Left ventricle myocardium superior (tissue), 1 donor: ENCODE measurements at regions not wholly inside any gene's neighbourhood (a gene's known extent, or its start where the extent isn't known, plus 50 kb on each side); places are given as distances from the start of the nearest gene placed in this dataset.
A peak's percentile ranks its signal among the peaks of the same experiment; 100 is the strongest.
"Not testable (repeated sequence)": the region's sequence is repeated elsewhere in the genome, so short reads cannot be mapped to it uniquely, and the experiment has no call there.

Experiments used
- ATAC-seq: fragments of 200-7000 bp; cut with Tn5 transposase; one replicate; pipeline ENCODE4 v1.9.1; 2020; ENCODE audit warnings: mild to moderate bottlenecking, moderate library complexity
- DNase-seq: peaks from one replicate; pipeline ENCODE4 v3.0.0-alpha.2; 2020
- intact Hi-C: fragments of 100-400 bp; cut with micrococcal nuclease; formaldehyde crosslinking; loops from one replicate; pipeline ENCODE4 v1.11.0; 2022
- donor health status: DM: no; HTN: yes; CAD: no; lungs with severe emphysema.

DNA sequence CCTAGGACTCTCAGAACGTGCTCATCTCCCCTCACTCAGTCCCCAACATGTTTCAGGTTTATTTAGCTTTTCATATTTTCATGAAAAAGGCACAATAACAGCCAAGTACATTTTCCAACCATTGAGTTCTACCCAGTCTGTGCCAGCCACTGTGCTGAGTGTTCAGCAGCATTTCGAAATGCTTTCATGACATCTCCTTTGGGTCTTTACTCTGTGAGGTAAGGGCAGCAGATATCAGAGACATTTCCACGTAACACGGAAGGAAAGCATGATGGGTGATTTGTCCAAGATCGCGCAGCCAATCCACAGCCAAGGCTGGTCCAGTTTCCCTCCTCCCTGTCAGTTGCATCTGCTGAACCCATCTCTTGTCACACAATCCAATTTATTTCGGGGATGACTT, 192.6 kb upstream of the IRF2BP2 start:
- ATAC-seq, intact Hi-C loops, DNase-seq: not testable (repeated sequence)

DNA sequence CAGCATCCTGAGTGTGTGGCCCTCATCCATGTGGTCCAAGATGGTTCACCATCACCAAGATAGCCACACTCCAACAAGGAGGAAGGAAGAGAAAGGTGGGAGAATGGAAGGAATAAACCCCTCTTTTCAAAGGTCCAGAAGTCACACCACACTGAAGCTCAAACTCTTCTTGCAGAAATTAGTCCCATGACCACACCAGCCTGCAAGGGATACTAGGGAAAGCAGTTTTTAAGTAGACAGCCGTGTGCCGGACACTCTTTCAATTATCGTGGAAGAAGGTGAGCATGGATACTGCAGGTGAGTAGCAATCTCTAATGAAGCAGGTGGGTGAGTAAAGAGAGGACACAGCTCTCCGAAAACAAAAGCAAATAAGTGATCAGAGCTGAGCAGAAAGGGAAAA, 191.7 kb upstream of the IRF2BP2 start:
- intact Hi-C loops, ATAC-seq, DNase-seq: not testable (repeated sequence)

DNA sequence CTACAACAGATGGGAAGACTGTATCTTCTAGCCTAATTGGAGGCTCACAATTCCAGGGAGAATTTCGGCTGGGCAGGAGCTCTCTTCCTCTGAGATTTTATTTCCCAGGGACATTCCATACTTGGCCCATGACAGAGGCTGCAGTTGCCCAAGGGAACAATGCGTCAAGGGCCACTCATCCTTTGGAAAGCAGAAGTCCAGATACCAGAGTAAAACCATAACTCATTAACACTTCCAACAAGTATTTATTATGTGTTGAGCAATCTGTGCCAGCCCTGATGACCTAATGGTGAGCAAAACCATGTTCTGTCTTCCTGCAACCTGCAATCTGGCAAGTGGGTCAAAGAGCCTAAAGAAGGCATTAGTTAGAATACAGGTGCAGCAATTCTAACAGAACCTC, 191.2 kb upstream of the IRF2BP2 start:
- DNase-seq, intact Hi-C loops: not testable (repeated sequence)
- peak; percentile 22 for ATAC-seq

DNA sequence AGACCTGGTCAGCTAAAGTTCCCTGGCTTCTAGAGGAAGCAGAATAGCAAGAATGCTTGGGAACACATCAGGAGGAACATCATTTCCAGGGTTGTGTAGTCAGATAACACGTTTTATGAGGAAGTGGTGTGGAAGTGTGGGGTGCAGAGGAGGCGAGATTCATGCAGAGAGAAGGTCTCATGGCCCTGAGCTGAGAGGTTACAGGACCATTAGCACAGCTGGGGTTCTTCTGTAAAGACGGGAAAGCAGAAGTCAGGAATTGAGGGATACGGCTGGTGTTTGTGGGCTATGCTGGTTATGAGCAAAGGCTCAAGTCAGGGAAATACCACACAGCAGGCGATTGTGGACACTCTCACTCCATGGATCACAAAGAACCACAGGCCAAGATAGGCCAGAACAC, 190.6 kb upstream of the IRF2BP2 start:
- DNase-seq, intact Hi-C loops, ATAC-seq: not testable (repeated sequence)

DNA sequence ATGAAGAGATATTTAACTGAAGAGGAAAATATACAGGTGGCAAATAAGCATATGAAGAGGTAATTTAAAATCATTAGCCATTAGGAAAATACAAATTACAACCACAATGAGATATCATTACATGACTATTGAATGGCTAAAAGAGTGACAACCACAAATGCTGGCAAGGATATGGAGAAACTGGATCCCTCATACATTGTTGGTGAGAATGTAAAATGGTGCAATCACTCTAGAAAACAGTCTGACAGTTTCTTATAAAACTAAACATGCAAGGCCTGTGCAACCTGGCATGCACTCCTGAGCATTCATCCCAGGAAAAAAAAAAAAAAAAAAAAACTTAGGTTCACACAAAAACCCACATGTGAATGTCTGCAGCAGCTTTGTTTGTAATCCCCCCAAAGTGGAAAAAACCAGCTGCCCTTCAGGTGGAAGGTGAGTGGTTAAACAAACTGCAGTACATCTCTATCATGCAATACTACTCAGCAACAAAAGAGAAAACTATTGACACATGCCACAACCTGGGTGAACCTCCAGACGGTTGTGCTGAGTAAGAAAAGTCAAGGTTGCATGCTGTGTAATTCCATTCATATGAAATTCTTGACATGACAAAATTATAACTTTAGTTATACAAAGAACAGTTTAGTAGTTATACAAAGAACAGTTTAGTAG, 189.2 kb upstream of the IRF2BP2 start:
- intact Hi-C loops, ATAC-seq, DNase-seq: not testable (repeated sequence)

DNA sequence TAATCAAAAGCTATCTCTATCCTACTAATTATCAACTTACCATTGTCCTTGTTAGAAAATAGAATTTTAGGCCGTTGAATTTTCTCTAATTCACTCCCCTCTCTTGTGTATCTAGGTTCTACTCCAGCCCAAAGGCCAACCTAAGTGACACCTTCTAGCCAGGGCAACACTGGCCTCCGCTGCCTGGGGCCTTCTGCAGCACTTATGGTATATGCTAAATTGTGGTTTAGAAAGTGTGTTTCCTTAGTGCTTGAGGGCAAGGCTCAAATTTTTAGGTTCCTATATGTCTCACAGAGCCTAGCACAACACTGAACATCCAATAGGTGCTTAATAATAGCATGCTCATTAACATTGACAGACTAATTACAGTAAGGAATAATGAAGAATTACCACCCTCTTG, 187.2 kb upstream of the IRF2BP2 start:
- intact Hi-C loops, DNase-seq, ATAC-seq: not testable (repeated sequence)

DNA sequence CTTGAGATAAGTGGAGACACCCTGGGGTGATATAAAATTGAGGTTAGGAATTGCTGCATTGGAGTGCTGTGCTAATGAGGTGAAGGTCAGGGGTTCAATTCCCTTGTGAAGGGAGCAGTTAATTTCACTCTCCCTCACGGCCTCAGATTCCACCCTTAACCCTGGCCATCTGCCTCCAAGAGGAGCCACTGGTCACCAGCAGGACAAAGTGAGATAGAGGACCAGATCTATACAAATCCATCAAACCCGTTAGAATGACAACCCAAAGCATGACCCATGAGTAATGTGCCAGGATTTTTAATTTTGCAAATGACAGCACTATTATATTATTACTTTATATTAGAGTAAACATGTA, 186.4 kb upstream of the IRF2BP2 start:
- intact Hi-C loops, ATAC-seq, DNase-seq: not testable (repeated sequence)

DNA sequence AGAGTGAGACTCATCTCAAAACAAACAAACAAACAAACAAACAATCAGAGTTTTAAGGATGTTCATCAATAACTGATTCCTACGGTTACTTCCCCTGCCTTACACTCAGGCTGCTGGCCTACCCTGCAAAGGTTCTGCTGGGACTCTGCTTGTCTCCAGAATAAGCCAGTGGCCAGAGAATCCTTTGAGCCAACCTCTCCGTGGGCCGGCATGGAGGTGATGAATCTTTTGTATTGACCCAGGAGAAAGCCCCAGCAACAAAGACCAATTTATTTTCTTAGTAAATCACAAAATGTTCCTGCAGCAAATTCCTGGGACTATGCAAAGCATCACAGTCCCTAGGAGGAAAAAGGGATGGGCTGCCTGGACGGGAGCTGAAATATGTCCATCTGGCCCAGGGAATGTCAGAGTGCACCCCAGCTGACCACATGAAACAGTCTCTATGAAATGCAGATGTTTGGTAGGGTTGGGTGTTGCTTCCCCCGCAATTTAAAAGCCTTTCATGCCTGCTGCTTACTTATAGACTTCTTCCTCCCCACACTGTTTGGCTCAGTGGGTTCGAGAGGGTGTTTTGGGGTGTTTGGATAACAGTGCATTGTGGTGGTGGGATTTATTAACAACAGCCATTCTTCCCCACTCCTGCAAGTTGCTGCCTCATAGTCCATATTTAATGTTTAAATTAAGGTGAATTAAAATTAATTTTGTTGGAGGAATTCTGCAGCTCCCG, 185.9 kb upstream of the IRF2BP2 start:
- ATAC-seq = peak; percentile 41
- intact Hi-C loops, DNase-seq: not testable (repeated sequence)

DNA sequence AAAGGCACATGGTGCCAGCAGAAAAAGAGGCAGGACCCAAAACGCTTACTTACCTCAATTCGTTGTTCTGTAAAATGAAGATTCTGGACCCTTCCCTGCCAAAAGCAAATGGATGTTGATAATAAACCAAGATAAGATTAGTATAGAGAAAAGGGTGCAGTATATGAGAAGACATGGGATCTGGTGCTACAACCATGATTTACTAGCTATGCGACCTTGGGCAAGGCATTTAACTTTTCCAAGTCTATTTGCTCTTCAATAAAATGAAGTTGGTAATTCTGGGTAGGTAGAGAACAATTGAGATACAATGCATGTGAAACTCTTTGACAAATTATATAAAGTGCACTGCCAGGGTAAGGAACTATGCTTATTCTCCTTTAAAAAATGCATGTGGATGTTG, 185.0 kb upstream of the IRF2BP2 start:
- DNase-seq, intact Hi-C loops, ATAC-seq: not testable (repeated sequence)

DNA sequence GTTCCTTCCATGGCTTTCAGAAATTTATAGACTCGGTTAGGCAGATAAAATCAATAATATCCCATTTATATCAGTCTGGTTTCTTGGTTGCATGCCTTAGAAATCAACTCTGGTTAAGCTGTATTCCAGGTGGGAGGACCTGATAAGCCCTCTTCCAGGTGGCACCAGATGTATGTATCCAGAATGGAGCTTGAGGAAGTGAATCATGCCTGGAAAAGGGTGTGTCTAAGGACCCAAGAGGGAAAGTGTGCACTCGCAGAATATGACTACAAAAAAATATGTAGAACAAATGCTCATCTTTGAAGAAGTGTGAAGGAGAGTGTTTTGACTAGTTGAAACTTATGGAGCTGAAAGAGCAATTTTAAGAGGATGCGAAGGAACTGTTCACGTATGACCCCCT, 184.5 kb upstream of the IRF2BP2 start:
- DNase-seq, ATAC-seq, intact Hi-C loops: not testable (repeated sequence)

DNA sequence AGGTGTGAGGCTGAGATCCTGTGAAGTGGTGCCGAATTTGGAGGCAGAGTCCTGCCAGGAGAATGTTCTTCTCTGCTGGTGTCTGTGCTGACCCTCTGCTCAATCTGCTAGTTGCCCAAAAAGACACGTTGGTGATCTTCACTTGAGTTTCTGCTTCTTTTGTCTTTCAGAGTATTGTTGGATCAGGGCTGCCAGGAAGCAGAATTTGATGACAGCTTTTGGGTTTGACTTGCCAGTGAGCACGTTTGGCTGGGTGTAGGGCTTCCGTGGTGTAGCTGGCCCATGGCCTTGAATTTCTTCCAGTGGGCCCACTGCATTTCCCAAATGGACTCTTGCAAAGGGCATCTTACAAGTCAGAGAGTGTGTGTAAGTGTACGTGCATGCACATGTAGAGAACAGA, 183.9 kb upstream of the IRF2BP2 start:
- intact Hi-C loops, ATAC-seq, DNase-seq: not testable (repeated sequence)

DNA sequence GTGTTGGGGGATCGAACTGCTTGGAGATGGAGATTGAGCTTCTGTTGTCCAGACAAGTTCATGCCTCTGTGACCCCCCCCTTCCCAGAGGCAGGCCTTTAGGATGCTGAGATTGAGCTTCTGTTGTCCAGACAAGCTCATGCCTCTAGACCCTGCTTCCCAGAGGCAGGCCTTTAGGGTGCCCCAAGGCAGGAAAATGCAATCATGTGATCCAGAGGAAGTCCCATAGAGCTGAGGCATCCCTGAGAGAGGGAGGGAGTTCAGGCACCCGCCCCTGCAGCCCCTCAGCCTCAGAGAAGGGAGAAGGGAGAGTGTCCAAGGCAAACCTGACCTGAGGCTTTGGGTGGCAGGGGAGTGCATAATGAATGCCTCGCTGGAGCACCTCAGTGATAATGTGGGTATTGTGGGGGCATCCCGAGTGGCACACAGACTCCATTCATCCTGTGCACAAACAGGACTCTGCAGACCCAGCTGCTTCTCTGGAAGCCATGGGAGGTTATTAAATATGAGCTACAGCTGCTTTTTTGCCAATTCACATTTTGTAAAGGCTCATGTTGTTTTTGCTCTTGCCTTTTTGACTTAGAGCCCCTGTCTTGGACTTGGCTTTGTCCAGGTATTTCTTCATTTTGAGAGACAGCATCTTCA, 182.4 kb upstream of the IRF2BP2 start:
- DNase-seq, ATAC-seq, intact Hi-C loops: not testable (repeated sequence)

DNA sequence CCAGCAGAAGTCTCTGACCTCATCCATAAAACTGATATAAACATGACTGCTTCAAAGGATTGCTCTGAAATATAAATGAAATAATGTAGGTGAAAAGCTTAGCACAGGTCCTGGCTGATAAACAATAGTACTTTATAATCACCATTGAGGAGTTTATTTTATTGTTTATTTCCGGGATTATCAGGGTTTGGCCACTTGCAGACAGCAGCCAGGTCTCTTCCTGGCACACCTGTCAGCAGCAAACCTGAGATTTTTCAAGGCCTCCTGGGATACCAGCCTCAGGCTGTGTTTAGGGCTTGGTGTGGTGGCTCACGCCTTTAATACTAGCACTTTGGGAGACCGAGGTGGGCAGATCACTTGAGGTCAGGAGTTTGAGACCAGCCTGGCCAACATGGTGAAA, 181.6 kb upstream of the IRF2BP2 start:
- ATAC-seq, intact Hi-C loops, DNase-seq: not testable (repeated sequence)

DNA sequence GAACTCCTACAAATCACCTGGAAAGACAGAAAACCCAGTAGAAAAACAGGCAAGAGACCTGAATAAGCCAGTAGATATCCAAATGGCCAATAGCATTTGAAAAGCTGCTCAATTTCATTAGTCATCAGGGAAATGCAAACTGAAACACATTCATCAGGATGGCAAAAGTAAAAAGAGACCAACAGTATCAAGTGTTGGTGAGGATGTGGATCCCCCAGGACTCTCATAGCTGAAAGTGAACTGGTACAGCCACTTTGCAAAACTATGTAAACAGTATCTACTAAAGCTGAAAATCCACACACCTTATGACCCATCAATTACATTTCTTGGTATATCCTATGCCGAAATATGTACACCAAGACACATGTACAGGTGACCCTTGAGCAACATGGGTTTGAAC, 180.4 kb upstream of the IRF2BP2 start:
- intact Hi-C loops, ATAC-seq, DNase-seq: not testable (repeated sequence)

DNA sequence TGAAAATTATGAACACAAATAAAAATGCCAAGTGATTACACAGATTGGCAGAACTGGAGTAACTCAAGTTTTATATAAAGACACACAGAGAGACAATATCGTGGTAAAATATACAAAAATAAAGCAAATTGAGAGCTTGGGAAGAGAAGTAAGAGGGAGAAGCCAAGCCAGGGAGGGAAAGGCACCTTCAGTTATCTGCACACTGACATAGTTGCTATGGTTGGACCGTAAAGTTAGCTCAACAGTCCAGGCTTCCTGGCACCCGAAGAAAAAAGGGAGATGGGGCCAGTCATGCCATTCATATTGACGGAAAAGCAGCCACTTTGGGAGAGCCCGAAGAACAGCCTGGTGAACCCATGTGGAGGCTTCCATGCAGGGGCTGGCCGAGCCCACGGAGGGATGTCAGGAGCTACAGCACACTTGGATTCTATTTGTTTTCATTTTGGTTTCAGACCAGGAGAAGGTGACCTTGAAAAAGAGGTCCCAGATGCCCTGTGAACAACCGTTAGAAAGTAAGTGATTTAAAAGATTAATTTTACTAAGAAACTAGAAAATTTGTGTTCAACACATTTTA, 177.1 kb upstream of the IRF2BP2 start:
- intact Hi-C loops, DNase-seq: not testable (repeated sequence)
- peak; percentile 62 for ATAC-seq

DNA sequence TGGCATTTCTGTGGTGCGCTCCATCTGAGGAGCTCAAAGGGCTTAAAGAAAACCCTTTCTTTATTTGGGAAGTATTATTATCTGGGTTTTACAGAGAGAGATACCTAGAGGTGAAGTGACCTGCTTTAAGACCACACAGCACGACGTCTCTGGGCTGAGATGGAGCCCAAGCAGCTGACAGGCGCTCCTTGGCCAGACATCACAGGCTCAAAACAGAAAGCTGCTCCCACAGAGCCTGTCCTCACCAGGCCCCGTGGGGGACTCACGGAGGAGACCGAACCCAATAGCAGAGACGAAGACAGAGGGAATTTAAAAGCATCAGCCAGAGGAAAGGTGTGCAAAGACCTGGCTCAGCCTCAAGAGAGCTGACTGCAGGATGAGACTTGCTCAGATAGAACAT, 175.9 kb upstream of the IRF2BP2 start:
- intact Hi-C loops, DNase-seq, ATAC-seq: not testable (repeated sequence)

DNA sequence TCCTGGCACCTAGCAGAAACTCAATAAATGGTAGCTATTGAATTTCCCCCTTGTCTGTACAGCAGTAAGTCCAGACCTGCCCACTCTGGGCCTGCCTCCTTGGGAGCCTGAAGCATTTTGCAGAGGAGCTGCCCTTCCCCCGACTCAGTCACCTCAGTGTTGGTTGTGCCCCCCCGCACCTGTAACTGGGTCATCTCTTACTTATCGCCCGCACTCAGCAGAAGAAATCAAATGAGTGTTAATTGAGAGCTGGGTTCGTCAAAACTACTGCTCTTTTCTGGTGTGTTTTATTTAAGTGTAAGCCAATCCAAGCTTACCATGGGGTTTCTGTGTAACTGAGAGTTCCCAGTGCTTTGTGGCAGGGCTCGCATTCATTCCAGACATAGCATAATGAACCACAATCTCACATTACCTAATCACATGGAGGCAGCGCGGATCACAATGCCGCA, 175.5 kb upstream of the IRF2BP2 start:
- peak; percentile 32 for ATAC-seq
- intact Hi-C loops, DNase-seq: not testable (repeated sequence)

DNA sequence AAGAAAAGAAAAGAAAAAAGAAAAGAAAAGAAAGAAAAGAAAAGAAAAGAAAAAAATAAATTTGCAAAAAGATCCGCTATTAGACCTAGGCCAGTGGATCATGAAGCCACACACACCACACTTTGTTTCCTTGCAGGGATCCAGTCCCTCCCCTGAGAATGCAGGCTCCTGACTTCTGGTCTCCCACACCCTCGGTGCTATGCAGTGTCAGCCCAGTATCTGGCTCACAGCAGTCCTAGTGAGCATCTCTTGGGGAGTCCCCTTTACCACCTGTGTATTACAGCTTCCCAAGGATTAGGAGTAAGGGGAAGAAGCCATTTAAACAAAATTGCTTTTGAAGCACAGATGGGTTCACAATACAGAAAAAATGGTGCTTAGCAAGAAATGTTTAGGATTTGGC, 174.1 kb upstream of the IRF2BP2 start:
- intact Hi-C loops, ATAC-seq, DNase-seq: not testable (repeated sequence)

DNA sequence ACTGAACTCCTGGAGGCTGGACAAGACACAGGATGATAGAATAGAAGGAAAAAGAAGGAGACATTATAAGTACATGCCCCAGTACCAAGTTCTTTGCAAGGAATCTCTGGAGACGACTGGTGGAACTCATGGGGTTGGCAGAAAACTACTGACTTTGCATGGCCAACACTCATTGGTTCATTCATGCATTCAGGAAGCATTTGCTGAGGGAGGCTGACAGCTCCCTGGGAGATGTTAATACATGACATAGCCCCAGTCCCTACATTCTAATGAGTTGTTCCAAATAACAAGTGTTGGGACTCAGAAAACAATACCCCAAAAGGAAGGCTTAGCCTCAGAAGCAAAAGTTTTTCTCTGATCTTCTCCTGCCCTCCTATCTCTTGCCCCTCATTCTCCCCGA, 172.8 kb upstream of the IRF2BP2 start:
- ATAC-seq (no peak), DNase-seq (no peak)
- intact Hi-C loops = no loop called here
